Sciatic nerve (tissue), 2 donors: ENCODE measurements at regions not wholly inside any gene's neighbourhood (a gene's known extent, or its start where the extent isn't known, plus 50 kb on each side); places are given as distances from the start of the nearest gene placed in this dataset.
"Not testable (repeated sequence)": the region's sequence is repeated elsewhere in the genome, so short reads cannot be mapped to it uniquely, and the experiment has no call there.

ENCODE experiments used
- ATAC-seq: fragments of 200-7000 bp; cut with Tn5 transposase; one replicate; pipeline ENCODE4 v1.9.1; 2020; ENCODE audit warnings: mild to moderate bottlenecking, moderate library complexity
- DNase-seq: peaks from one replicate; pipeline ENCODE4 v3.0.0-alpha.2; 2020; ENCODE audit warnings: low spot score
- intact Hi-C: fragments of 100-400 bp; cut with DNase I; formaldehyde crosslinking; loops from one replicate; pipeline ENCODE4 v1.14.2; 2022
- donor health status: DM: no; HTN: no; CAD: no.
- donor health status: DM: no; HTN: no; CAD: no.

- DNase-seq (no peak), ATAC-seq (no peak)
- intact Hi-C loops: no loop called here
Measured at GRCh38 chr5:131019111-131019510, 145.9 kb downstream of the HINT1 start.

DNA sequence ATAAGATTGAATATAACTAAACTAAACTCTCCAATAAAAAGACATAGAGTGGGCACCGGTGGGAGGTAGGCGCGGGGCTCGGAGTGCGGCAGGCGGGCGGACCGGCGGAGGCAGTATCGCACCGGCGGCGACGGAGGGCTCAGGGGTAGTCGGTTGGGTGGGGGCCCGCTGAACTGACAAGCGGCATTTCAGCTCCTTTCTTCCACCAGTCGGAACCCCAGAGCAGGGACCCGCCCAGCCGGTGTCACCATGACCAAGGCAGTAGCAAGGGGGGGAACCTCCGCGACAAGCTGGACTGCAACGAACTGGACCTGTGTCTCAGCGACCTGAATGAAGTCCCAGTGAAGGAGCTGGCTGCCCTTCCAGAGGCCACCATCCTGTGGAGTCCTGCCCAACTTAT, 156.7 kb downstream of the HINT1 start:
- DNase-seq (no peak), ATAC-seq (no peak)
- intact Hi-C loops: no loop called here

DNA sequence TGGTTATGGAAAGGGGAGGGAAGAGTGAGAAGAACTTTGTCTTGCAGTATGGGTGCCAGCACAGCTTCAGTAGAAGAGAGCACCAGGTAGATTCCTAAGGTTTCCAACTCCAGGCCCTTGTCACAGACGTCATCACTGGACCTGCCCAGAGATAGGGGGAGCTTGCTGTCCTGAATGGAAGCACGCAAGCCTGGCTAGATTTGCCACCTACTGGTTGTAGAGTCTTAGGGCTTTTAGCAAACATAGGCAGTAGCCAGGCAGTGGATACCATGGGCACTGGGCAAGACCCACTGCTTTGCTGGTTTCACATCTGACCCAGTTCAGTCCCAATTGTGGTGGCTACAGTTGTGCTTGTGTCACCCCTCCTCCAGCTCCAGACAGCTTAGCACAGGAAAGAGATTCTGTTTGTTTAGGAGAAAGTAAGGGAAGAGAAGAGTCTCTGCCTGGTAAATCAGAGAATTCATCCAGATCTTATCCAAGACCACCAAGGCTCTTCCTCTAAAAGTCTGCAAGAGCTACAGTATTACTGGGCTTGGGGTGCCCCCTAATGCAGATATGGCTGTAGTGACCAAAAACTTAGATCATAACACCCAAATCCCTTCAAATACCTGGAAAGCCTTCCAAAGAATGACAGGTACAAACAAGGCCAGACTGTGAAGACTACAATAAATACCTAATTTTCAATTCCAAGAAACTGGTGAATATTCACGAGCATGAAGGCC, 158.9 kb downstream of the HINT1 start:
- intact Hi-C loops: no loop called here
- DNase-seq (no peak), ATAC-seq (no peak)

DNA sequence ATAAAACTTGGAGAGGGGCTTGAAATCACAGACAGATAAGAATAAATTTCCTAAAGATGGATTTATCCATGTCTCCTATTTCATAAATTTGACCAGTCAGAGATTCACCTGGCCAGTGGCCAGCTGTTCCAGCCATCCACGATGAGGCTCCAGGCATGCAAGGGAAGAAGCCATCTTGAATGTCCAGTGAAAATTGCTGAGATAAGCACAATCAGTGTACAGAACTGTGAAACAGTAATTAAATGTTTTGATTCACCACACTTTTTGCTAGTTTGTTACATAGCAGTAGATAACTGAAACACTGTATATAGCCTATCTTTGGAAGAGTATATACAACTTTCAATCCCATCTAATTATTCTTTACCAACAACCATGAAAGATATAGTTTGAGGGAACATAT, 163.5 kb downstream of the HINT1 start:
- no peak for ATAC-seq
- no peak for DNase-seq
- intact Hi-C loops: no loop called here

DNA sequence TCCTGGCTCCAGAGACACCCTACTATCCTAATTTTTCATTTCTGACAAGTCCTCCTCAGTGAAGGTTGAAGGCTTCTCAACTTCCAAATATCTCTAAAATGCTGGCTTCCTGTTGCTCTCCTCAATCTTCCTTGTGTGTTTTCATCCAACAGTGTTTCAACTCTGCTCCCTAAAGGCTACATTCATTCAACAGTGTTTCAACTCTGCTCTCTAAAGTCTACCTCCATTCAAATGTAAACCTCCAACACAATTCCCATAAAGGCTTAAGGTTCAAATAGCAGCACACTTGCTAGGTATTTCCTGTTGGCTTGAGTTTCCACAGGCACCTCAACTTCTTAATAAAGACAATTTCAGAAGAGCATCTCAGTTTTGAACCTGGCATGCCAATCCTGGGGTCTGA, 164.8 kb downstream of the HINT1 start:
- ATAC-seq: no peak
- intact Hi-C loops: no loop called here
- DNase-seq: no peak

DNA sequence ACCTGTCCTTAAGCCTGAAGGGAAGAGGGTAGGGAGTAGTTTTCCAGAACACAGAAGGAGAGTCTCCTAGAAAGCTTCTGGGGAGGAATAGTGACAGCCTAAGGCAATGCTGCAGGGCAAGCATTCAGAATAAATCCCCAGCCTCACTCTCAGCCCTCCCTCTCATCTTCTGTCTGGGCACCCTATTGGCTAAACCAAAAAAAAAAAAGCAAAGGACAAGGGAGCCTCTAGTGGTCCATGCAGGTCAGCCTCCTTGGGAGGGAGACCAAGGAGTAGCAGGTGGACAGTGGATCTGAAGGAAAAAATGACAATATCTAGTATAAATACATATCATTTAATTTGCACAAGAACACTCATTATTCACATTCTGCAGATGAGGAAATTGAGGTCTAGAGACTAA, 168.3 kb downstream of the HINT1 start:
- intact Hi-C loops, DNase-seq, ATAC-seq: not testable (repeated sequence)

GRCh38 chr5:130995851-130996250, 169.2 kb downstream of the HINT1 start:
- ATAC-seq: no peak
- intact Hi-C loops: no loop called here
- no peak for DNase-seq

GRCh38 chr5:130995254-130995515, 169.9 kb downstream of the HINT1 start:
- intact Hi-C loops: no loop called here
- ATAC-seq (no peak), DNase-seq (no peak)

- intact Hi-C loops: no loop called here
- no peak for ATAC-seq
Measured at GRCh38 chr5:130994496-130995253, 170.4 kb downstream of the HINT1 start.

DNA sequence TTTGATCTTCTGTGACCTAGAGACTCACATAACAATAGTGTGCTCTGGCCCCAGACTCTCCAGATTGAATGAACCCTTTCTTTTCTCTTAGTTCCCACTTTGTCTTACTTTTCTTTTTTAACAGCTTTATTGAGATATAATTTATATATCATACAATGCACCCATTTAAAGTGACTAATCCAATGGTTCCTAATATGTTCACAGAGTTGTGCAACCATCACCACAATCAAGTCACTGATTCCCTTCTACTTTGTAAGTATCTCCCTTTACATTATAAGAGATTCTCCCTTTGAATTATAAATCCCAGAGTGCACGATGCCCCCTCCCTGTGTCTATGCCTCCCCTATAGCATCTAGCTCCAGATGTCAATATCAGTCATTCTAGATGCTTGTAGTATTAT, 172.4 kb downstream of the HINT1 start:
- no peak for ATAC-seq
- intact Hi-C loops: no loop called here
- no peak for DNase-seq

More at GRCh38 chr5:130994496-130995253, 170.4 kb downstream of the HINT1 start:
- no peak for DNase-seq

GRCh38 chr5:130992095-130992494, 173.0 kb downstream of the HINT1 start:
- ATAC-seq: no peak
- no peak for DNase-seq
- intact Hi-C loops: no loop called here

DNA sequence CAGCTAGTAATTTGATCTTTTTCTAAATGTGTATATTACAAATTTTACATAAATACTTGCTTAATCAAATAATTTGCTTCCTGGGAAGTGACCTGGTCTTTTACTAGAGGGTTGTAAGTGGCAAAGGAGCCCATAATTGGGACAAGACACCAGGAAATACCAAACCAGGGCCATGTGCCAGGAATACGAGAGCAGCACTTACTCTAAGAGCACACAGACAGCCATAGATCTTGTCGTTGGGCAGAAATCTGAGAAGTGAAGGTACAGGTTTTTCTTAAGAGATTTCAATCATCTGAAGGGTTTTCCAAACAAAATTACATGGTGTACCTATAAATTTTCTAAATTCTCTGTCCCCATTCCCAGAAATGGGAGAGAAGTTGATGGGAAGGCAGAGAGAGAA, 179.3 kb downstream of the HINT1 start:
- ATAC-seq: no peak
- no peak for DNase-seq
- intact Hi-C loops: no loop called here

DNA sequence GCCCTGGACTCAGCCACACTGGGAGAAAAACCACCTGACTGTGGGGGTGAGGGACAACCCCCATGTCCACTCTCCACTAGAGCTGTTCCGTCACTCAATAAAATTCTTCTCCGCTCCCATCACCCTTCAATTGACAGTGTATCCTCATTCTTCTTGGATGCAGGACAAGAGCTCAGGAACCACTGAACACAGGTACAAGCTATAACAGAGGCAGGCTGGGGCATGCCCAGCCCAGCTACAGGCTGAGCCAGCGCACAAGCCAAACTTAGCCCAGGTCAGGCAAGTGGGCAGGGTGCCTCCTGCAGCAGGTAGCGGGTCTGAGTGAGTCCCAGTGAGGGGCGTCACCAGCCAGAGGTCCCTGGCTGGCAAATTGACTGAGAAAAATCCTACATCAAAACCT, 183.4 kb downstream of the HINT1 start:
- DNase-seq (no peak), ATAC-seq (no peak)
- intact Hi-C loops: no loop called here

GRCh38 chr5:130978475-130978874, 186.6 kb downstream of the HINT1 start:
- no peak for DNase-seq
- intact Hi-C loops: no loop called here
- ATAC-seq: no peak

DNA sequence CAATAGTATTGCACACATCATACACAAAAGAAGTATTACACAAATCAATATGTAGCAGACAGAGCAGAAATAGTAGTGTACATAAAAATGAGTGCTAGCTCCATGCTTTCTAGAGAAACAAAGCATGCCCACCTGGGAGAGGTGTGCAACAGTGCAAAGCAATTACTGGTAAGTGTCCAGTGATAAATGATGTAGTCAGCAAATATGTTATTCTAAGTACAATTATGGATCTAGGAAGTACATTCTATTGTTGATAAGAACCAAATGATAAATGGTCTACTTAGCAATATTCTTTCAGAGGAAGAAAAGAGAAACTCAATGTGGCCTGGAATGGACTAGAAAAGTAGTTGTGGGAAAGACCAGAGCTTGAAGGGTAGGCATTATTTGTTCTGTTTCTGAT, 188.6 kb downstream of the HINT1 start:
- ATAC-seq: no peak
- intact Hi-C loops: no loop called here
- no peak for DNase-seq

DNA sequence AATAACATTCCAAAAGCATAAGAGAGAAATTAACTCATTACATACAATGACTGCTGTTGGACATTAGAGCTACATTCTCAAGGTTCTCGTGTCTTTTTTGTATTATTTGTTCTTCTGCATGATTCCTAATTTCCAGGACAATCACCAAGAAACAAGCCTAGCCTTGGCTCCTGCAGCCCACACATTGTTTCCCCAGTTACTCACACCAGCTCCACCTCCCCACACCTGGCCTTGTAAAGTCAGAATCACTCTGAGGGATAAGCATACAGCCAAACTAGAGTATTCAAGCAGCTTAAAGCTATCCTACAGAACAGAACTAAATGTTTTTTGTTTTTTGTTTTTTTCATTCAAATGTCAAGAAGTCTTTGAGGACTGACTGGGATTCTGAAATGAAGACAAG, 189.2 kb downstream of the HINT1 start:
- ATAC-seq (no peak), DNase-seq (no peak)
- intact Hi-C loops: no loop called here

GRCh38 chr5:130975299-130975698, 189.8 kb downstream of the HINT1 start:
- intact Hi-C loops: no loop called here
- DNase-seq: no peak
- ATAC-seq: no peak

DNA sequence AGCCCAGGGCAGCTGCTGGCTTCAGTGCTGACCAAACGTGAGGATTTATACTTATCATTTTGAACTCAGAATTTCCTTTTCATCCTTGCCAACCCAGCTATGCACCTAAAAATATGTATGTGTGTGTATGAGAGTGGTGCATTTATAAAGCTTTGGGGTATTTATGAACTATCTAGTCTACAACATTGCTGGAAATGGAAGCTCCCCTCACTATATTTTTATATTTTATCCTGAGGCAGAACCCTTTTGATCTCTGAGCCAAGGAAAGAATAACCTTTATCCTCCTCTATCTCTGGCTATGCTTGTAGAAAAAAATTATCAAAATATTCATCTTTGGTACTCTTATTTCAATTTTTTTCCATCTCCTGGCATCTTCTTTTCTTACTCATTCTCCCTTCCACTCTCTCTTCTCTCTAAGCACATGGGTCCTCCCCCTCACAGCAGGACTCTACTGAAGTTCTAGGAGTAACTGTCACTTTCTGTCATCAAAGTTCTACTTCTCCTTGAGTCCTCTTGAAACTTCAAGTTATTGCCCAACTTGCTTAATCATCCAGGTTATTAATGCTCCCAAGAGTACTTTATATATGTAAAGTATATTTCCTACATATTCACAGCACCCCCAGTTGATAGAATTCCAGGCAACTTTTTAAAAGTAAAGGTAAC, 190.9 kb downstream of the HINT1 start:
- no peak for DNase-seq
- ATAC-seq: no peak
- intact Hi-C loops: no loop called here

DNA sequence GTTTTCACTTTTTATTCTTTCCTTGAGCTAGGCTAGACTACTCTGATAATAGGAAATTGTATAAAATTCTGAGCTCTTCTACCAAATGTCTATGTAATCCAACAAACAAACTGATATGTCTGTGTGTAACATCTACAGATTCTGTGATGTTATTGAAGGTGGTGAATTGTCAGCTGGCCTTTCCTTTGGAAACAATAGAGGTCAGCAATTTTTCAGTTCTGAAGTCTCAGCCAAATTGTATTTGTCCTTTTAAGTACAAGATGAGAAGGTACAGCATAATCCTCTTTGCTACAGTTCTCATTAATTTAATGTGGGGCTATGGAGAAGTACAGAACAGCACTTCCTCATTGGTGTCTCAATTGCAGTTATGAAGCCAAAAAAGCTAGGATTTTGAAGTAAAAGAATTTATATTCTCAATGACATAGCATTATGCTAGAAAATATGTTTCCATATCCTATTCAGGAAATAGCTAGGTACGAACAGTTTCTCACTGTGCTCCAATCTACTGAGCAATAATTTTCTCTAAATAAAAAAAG, 198.0 kb downstream of the HINT1 start:
- ATAC-seq (no peak), DNase-seq (no peak)
- intact Hi-C loops: no loop called here

GRCh38 chr5:130965920-130966319, 199.1 kb downstream of the HINT1 start:
- ATAC-seq (no peak), DNase-seq (no peak)
- intact Hi-C loops: no loop called here
